Psoas muscle (tissue), 7 donors: ENCODE measurements at regions not wholly inside any gene's neighbourhood (a gene's known extent, or its start where the extent isn't known, plus 50 kb on each side); places are given as distances from the start of the nearest gene placed in this dataset.
A peak's percentile ranks its signal among the peaks of the same experiment; 100 is the strongest.

Source experiments
- ATAC-seq, 4 donors: fragments of 200-7000 bp; cut with Tn5 transposase; one replicate each; pipeline ENCODE4 v1.9.1; 2020; ENCODE audit warnings: moderate library complexity in 3 of 4, mild to moderate bottlenecking in 2 of 4
- DNase-seq, 2 donors: peaks; one replicate each; pipeline ENCODE4 v3.0.0-alpha.2; 2020
- H3K27ac ChIP-seq: fragments of 200-600 bp; one replicate; pipeline ENCODE4 v1.8.0; 2022
- H3K27me3 ChIP-seq, 3 donors: fragments of 200-600 bp in 1 of 3; one replicate each; pipeline versions ENCODE4 v1.6.1 to v1.8.0; 2013 to 2022; ENCODE audit warnings: low read length in 2 of 3, mild to moderate bottlenecking in 2 of 3, moderate library complexity in 1 of 3; ENCODE audit not compliant: insufficient read depth in 3 of 3
- H3K36me3 ChIP-seq, 2 donors: fragments of 200-600 bp in 1 of 2; one replicate each; pipeline versions ENCODE4 v1.6.1 to v1.8.0; 2013 to 2022; ENCODE audit warnings: low read depth in 1 of 2, mild to moderate bottlenecking in 1 of 2, moderate library complexity in 1 of 2; ENCODE audit not compliant: insufficient read depth in 1 of 2
- H3K4me1 ChIP-seq: fragments of 200-600 bp; one replicate; pipeline ENCODE4 v1.8.0; 2022
- H3K4me3 ChIP-seq: fragments of 200-600 bp; one replicate; pipeline ENCODE4 v1.8.0; 2022; ENCODE audit warnings: mild to moderate bottlenecking
- H3K9me3 ChIP-seq: fragments of 200-600 bp; one replicate; pipeline ENCODE4 v1.8.0; 2022
- WGBS, 3 donors: extraction: QIAGEN DNeasy Blood & Tissue Kit; methylation state at CpG; one replicate each; pipeline versions ENCODE4 v1.1.6 to v1.1.7; 2013; 5-methylcytosine and 5-hydroxymethylcytosine counted together
- intact Hi-C, 2 donors: fragments of 100-400 bp; cut with DNase I; formaldehyde crosslinking; loops; one replicate each; pipeline versions ENCODE4 v1.11.0 to v1.14.2; 2022
- TF ChIP-seq, protein P1 (sequence below): fragments of 200-600 bp; IDR thresholded peaks from one replicate; pipeline ENCODE4 v1.8.0; 2022; ENCODE audit warnings: antibody characterized with exemption
- donor health status: healthy with polysubstance abuse.
- donor health status: DM: no; HTN: no; CAD: no; lungs with moderate emphysema.
- donor health status: Bipolar disorder and iron deficiency.
- donor health status: healthy.
- donor health status: DM: yes; HTN: yes; CAD: no.
- donor health status: DM: no; HTN: no; CAD: no.
- donor health status: DM: yes; HTN: yes; CAD: no.

DNA sequence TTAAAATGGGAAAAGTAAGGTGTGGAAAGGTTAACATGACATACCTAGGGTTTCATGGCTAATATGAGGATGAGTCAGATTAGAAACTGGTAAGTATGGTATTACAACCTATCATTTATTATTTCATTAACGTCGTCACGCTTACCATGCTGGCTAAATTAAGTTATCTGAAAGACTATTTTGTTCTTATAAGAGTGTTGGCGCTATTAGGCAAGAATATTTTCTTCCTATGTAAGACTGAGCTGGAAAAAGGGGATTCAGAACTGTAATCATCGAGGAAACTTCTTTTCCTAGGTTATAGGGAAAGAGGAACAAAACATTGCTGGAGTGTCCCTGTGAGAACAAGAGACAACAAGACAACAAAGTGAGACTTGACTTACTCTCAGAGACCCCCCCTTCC lies 440.8 kb downstream of the KCNJ2 start:
- DNase-seq (no peak), ATAC-seq (no peak)
- no peak overlapping the region for H3K27ac ChIP-seq
- 92 to 97% (median 94%) methylated on average over 5 of the region's 5 CpGs for WGBS, 3 donors
- no peaks in the 10 kb centered on the region for H3K36me3 ChIP-seq
- H3K4me1 ChIP-seq, result no peaks in the 10 kb centered on the region
- intact Hi-C loops, result no loop called here
- no peak overlapping the region for H3K4me3 ChIP-seq
- H3K9me3 ChIP-seq, result no peaks in the 10 kb centered on the region
- TF ChIP-seq, protein P1, sequence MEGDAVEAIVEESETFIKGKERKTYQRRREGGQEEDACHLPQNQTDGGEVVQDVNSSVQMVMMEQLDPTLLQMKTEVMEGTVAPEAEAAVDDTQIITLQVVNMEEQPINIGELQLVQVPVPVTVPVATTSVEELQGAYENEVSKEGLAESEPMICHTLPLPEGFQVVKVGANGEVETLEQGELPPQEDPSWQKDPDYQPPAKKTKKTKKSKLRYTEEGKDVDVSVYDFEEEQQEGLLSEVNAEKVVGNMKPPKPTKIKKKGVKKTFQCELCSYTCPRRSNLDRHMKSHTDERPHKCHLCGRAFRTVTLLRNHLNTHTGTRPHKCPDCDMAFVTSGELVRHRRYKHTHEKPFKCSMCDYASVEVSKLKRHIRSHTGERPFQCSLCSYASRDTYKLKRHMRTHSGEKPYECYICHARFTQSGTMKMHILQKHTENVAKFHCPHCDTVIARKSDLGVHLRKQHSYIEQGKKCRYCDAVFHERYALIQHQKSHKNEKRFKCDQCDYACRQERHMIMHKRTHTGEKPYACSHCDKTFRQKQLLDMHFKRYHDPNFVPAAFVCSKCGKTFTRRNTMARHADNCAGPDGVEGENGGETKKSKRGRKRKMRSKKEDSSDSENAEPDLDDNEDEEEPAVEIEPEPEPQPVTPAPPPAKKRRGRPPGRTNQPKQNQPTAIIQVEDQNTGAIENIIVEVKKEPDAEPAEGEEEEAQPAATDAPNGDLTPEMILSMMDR, result no peak
- no peaks in the 10 kb centered on the region for H3K27me3 ChIP-seq

DNA sequence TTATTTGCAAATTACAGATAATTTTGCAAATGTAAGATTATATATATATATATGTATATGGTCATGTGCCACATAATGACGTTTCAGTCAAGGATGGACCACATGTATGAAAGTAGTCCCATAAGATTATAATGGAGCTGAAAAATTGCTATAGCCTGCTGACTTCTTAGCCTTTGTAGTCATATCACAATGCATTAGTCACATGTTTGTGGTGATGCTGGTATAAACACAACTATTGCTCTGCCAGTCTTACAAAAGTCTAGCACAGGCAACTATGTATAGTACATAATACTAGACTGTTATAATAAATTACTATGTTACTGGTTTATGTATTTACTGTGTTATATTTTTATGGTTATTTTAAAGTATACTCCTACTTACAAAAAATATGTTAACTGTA lies 444.3 kb downstream of the KCNJ2 start:
- TF ChIP-seq, protein P1, result no peak
- intact Hi-C loops, result no loop called here
- WGBS, 3 donors, result 63 to 68% (median 64%) methylated on average over 1 of the region's 1 CpG
- Histone ChIP-seq H3K36me3 (no peaks in the 10 kb centered on the region), H3K9me3 (no peaks in the 10 kb centered on the region), H3K27ac (no peak overlapping the region), H3K4me1 (no peaks in the 10 kb centered on the region), H3K27me3 (no peaks in the 10 kb centered on the region), H3K4me3 (no peak overlapping the region)
- ATAC-seq, result no peak
- DNase-seq, result no peak

DNA sequence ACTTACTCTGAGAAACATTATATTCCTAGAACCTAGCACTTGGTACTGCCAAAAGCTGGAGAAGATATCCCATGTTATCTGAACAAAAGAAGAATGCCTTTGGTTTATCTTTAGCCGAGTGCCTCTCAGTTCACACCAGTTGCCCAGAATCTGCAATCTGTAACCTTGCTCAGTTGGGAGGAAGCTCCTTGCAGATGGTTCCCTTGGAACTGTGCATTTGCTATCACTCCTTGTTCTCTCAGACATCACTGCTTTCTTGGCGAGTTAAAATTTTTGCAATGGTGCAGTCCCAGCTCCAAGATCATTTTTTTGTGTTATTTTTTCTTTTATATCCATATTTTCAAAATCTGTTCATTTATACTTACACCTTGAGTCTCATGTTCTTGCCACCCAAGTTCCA lies 446.5 kb downstream of the KCNJ2 start:
- Histone ChIP-seq H3K36me3 (no peaks in the 10 kb centered on the region), H3K27me3 (no peaks in the 10 kb centered on the region), H3K4me3 (no peak overlapping the region), H3K4me1 (no peaks in the 10 kb centered on the region), H3K9me3 (no peaks in the 10 kb centered on the region), H3K27ac (no peak overlapping the region)
- DNase-seq, result no peak
- TF ChIP-seq, protein P1, result no peak
- WGBS, 3 donors, result 78 to 92% (median 82%) methylated on average over 2 of the region's 2 CpGs
- no peak for ATAC-seq
- intact Hi-C loops, result no loop called here

DNA sequence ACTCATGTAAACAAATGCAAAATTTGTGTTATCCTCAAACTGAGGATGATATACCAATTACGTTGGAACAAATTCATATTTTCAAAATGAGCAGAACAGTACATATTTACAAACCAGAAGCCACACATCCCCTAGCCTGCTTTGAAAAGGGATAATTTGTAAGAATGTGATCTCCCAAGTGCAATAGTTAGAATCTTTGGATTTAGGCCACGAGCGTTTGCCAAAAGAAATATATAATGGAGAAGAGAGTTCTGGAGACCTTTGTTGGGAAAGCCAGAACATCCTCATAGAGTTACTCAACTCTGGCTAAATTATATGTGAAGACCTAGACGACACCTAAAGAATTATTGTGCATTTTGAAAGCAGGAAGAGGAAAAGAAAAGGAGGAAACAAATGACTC lies 449.3 kb downstream of the KCNJ2 start:
- 51 to 56% (median 52%) methylated on average over 4 of the region's 4 CpGs for WGBS, 3 donors

DNA sequence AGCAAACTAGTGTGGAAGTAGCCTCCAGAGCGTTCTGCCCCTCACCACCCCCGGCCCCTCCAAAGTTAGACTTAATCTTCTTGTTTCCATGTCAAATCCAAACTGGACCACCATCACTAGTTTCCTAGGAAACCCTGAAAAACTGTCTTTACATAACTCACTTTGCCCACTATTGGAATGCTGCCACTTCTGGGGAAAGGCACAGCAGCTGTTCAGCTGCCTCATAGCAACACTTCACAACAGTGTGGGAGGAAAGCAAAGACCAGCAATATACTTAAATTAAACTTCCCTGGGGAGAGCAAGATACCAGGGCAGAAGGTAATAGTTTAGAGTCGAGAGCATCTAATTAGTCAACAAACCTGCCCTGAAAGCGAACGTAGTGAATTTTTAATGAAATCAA lies 452.2 kb downstream of the KCNJ2 start:
- H3K27me3 ChIP-seq, result no peaks in the 10 kb centered on the region
- ATAC-seq, result peak in 2 of 4 donors; percentile 44 to 63
- no peaks in the 10 kb centered on the region for H3K36me3 ChIP-seq
- no peak overlapping the region for H3K27ac ChIP-seq
- H3K4me1 ChIP-seq, result peaks cover 4% of the 10 kb centered on the region
- no peaks in the 10 kb centered on the region for H3K9me3 ChIP-seq
- intact Hi-C loops, result loop anchor here (5.0 to 10.0 kb wide), 3 partner anchors 437 to 1057 kb away; no protein-coding TSS in a partner anchor
- no peak overlapping the region for H3K4me3 ChIP-seq
- 25 to 34% (median 26%) methylated on average over 5 of the region's 5 CpGs for WGBS, 3 donors
- no peak for DNase-seq
- TF ChIP-seq, protein P1, result no peak

More for the DNA sequence above, 449.3 kb downstream of the KCNJ2 start:
- DNase-seq (no peak), ATAC-seq (no peak)
- TF ChIP-seq, protein P1, result no peak
- H3K4me3 ChIP-seq, result no peak overlapping the region
- intact Hi-C loops, result no loop called here
- no peaks in the 10 kb centered on the region for H3K9me3 ChIP-seq
- no peaks in the 10 kb centered on the region for H3K27me3 ChIP-seq
- no peak overlapping the region for H3K27ac ChIP-seq
- H3K36me3 ChIP-seq, result no peaks in the 10 kb centered on the region
- peaks cover 4% of the 10 kb centered on the region for H3K4me1 ChIP-seq
